NCI-H146 (cell line): ENCODE measurements at regions not wholly inside any gene's neighbourhood (a gene's known extent, or its start where the extent isn't known, plus 50 kb on each side); places are given as distances from the start of the nearest gene placed in this dataset.

Experiments used
- DNase-seq: peaks from one replicate; lab custom pipeline; 2025; lab: John Stamatoyannopoulos, UW

DNA sequence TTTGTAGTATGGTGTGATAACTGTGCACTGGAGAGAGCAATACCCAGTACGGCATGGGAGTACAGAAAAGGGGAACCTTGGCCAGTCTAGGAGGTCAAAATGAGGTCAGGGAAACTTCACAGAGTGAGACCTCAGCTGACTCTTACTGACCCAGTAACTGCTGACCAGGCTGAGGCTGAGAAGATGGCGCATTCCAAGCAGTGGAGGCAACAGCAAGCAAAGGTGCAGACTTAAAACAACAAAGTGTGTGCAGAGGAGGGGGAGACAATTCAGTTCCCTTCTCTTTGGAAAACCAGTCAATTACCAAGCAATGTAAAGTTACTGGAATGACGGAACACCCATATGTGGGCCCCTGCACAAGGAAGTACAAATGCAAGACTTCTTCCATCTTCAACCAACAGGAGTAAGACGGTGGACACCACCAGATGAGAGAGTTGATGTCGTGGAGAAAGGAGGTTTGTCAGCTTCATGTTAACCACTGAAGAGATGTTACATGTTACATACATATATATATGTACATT lies 54.6 kb upstream of the PRDX6 start:
- DNase-seq, result no peak

DNA sequence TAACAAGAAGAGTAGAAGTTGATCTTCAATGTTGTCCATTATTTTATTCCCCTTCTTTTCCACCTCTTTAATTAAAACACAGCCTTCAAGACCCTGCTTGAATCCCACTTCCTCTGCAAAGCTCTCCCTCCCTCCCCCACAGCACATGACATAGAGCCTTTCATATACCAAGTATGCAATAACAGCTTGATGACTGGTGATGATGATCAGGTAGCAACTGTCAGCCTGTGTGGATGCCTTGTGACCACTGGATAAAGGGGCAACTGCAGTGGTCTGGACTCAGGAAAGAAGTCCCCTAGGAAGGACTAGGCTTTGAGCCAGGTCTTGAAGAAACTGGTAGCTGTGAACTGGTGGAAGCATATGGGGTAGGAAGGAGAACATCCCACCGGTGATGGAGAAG lies 53.8 kb upstream of the PRDX6 start:
- DNase-seq, result no peak

DNA sequence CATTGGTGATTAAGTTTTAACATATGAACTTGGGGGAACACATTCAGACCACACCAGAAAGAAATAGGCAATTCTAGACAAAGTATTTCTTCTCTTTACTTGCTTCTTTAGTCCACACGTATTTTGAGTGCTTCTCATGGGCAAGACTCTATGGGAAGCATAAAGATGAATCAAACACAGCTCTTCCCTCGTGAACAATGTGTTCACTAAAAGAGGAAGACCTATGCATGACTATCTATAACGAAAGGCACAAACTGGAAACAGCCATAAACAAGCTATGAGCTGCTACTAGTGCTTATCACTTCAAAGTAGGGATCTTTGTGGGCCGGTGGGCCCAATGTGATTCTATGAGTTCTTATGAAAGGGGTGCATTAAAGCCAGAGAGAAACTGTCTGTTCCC lies 53.0 kb upstream of the PRDX6 start:
- no peak for DNase-seq

DNA sequence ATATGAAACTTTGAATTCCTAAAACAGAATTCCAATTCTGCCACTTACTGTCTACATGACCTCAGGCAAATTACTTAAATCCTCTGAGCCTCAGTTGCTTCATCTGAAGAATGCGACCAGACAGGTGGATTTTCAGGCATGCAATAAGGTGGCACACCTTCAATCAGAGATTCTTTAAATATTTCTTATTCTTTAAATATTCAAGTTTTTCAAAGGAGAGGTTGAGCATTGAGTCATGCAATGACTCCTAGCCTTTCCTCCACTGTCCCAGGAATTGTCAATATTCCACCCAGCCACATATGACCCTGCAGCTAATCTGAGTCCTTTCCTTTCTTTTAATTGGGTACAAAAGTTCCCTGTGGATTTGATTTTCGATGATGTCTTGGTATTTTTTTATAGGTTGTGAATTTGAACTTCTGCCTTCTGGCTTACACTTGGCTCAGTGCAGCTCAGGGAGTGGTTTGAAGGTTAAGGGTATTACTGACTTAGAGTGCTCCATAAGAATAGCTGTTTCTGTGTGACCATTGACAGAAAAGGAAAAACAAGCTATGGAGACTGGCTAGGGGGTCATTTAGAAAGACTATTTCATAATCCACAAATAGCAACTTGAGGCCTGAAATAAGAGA lies 52.2 kb upstream of the PRDX6 start:
- no peak for DNase-seq

DNA sequence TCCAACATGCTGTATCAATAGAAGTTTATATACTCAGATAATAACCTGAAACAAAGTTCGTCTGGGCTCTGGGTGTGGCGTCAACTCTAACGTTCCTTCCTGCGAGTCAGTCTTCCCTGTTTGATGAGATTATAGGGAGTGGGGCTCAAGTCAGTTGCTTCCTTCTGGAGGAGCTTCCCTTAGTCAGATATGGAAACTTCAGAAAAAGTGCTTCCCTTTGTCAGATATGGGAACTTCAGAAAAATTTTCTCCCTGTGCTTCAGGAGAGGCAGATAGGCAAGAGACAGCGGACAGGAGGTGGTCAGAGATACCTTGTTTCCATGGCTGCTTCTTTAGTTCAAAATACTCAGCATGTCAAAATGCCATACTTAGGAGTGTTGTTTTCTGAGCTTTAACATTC lies 51.1 kb upstream of the PRDX6 start:
- no peak for DNase-seq

DNA sequence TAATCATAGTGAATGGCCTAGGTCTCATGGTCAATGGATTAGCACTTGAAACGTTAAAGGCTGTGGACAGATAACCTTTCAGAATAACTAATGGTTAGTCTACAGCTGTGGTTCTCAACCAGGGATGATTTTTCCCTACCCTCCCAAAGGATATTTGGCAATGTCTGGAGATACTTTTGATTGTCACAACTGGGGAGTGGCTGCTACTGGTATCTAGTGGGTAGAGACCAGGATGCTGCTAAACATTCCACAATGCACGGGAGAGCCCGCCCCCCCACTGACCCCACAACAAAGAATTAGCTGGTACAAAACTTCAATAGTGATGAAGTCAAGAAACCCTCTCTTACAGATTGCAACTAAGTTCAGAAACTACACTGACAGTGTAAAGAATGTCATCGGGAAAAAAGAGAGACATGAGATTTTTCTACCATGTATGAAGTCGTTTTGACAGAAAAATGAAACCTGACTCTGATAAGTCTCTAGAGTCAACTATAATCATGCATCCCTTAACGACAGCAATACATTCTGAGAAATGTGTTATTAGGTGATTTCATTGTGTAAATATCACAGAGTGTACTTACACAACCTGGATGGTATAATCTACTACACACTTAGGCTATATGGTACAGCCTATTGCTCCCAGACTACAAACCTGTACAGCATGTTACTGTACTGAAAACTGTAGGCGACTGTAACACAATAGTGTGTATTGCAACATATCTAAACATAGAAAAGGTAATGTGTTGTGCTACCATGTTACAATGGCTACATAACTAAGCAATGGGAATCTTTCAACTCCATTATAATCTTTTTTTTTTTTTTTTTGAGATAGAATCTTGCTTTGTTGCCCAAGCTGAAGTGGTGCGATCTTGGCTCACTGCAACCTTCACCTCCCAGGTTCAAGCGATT lies 49.7 kb upstream of the PRDX6 start:
- no peak for DNase-seq
